GM12892 (cell line): ENCODE measurements at regions not wholly inside any gene's neighbourhood (a gene's known extent, or its start where the extent isn't known, plus 50 kb on each side); places are given as distances from the start of the nearest gene placed in this dataset.
"Not testable (repeated sequence)": the region's sequence is repeated elsewhere in the genome, so short reads cannot be mapped to it uniquely, and the experiment has no call there.

ENCODE experiments used
- POLR2A ChIP-seq: IDR thresholded peaks from 2 replicates; pipeline ENCODE4 v1.6.1; 2011; ENCODE audit warnings: low read depth, low read length, control low read depth
- POLR2AphosphoS5 ChIP-seq: IDR thresholded peaks from 2 replicates; pipeline ENCODE4 v1.6.1; 2011; ENCODE audit warnings: low read depth, low read length, control low read depth

GRCh38 chr11:67824861-67825260 lies 150.4 kb upstream of the ALDH3B2 start:
- TF ChIP-seq POLR2AphosphoS5, POLR2A: not testable (repeated sequence)
